BJ (cell line): ENCODE measurements at regions not wholly inside any gene's neighbourhood (a gene's known extent, or its start where the extent isn't known, plus 50 kb on each side); places are given as distances from the start of the nearest gene placed in this dataset.

ENCODE experiments used
- CTCF ChIA-PET: fragments of 350-600 bp; formaldehyde crosslinking; extraction: SDS; loops from one replicate; lab custom pipeline; 2021; ENCODE audit warnings: antibody characterized with exemption, inconsistent platforms; lab: Yijun Ruan, JAX
- POLR2A ChIA-PET: fragments of 300-600 bp; sonication (Branson Sonifier 250); formaldehyde crosslinking; extraction: SDS; loops from one replicate; lab custom pipeline; 2021; ENCODE audit warnings: antibody characterized with exemption; lab: Charles Lee
- DNase-seq: peaks from one replicate; pipeline ENCODE4 v3.0.0-alpha.2; 2011; ENCODE audit warnings: low read depth
- H3K27me3 ChIP-seq: 2 replicates; pipeline ENCODE4 v1.6.0; 2011; ENCODE audit warnings: low read length; ENCODE audit not compliant: control insufficient read depth, insufficient read depth
- H3K36me3 ChIP-seq: 2 replicates; pipeline ENCODE4 v1.5.1; 2011; ENCODE audit warnings: low read length; ENCODE audit not compliant: control insufficient read depth, insufficient read depth
- H3K4me3 ChIP-seq: 2 replicates; pipeline ENCODE4 v1.5.1; 2011; ENCODE audit warnings: low read depth, mild to moderate bottlenecking, control low read depth, low read length
- TF ChIP-seq, protein P1 (sequence below): IDR thresholded peaks from 2 replicates; pipeline ENCODE4 v1.5.1; 2011; ENCODE audit warnings: low read depth, mild to moderate bottlenecking, control low read depth, inconsistent platforms, low read length, moderate library complexity; ENCODE audit not compliant: insufficient read depth

DNA sequence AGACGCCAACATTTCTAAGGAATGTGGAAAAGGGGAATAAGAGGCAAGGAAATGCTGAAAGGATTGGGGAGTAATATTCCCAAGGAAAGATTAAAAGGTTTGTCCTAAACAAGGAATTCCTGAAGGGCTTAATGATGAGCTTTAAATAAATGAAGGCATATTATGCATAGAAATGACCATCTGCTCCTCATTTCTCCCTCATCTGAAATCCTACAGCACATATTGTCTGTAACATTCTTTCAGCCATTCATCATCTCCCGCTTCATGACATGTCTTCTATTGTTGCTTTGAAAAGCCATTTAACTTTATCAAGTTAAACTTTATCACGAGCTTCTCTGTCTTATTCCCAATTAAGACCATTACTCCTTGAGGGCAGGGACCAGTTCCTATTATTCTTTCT lies 608.7 kb upstream of the PLXNA2 start:
- POLR2A ChIA-PET, result no interaction called here
- H3K36me3 ChIP-seq, result no peaks in the 10 kb centered on the region
- CTCF ChIA-PET, result no interaction called here
- no peak for DNase-seq
- TF ChIP-seq, protein P1, sequence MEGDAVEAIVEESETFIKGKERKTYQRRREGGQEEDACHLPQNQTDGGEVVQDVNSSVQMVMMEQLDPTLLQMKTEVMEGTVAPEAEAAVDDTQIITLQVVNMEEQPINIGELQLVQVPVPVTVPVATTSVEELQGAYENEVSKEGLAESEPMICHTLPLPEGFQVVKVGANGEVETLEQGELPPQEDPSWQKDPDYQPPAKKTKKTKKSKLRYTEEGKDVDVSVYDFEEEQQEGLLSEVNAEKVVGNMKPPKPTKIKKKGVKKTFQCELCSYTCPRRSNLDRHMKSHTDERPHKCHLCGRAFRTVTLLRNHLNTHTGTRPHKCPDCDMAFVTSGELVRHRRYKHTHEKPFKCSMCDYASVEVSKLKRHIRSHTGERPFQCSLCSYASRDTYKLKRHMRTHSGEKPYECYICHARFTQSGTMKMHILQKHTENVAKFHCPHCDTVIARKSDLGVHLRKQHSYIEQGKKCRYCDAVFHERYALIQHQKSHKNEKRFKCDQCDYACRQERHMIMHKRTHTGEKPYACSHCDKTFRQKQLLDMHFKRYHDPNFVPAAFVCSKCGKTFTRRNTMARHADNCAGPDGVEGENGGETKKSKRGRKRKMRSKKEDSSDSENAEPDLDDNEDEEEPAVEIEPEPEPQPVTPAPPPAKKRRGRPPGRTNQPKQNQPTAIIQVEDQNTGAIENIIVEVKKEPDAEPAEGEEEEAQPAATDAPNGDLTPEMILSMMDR, result no peak
- H3K27me3 ChIP-seq, result 0 out of 2 replicates have a peak, but pooled peaks cover 1% of the 10 kb centered on the region
- H3K4me3 ChIP-seq, result no peak overlapping the region

DNA sequence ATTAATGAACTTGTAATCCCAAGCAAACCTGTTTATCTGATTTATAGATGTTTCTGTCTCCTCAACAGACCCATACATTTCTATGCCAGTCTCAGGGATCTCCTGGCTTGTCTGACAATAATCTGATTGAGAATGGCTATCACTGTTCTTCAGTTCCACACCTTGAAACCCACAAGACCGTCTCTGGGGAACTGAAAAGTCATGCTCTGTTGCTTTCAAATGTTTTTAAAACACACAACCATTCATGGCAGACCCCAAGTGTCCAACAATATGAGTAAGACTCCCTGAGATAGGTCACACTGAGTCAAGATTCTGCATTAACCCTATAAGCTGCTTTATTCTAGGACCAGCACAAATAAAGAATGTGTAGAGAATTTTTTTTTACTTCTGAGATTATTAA lies 611.2 kb upstream of the PLXNA2 start:
- H3K36me3 ChIP-seq, result no peaks in the 10 kb centered on the region
- ChIA-PET CTCF (no interaction called here), POLR2A (no interaction called here)
- no peak overlapping the region for H3K4me3 ChIP-seq
- TF ChIP-seq, protein P1, result no peak
- no peak for DNase-seq
- H3K27me3 ChIP-seq, result no peaks in the 10 kb centered on the region

DNA sequence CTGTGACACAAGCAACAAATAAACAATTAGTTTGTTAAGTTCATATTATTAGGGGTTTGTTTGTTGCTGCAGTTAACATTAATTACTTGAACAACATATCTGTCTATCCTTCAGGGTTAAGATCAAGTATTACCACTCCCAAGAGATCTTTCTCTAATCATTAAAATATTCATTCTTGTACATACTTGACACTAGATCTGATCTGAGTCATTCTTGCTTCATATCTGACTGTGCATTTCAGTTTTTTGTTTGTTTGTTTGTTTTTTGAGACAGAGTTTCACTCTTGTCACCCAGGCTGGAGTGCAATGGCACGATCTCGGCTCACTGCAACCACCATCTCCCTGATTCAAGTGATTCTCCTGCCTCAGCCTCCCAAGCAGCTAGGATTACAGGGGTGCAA lies 613.3 kb upstream of the PLXNA2 start:
- POLR2A ChIA-PET, result interaction anchor here (0.6 kb wide), 1 partner anchor 828 kb away, joined by 3 read pairs; no protein-coding TSS in a partner anchor
- no peaks in the 10 kb centered on the region for H3K27me3 ChIP-seq
- no peak overlapping the region for H3K4me3 ChIP-seq
- TF ChIP-seq, protein P1, result no peak
- H3K36me3 ChIP-seq, result no peaks in the 10 kb centered on the region
- no peak for DNase-seq
- CTCF ChIA-PET, result no interaction called here

DNA sequence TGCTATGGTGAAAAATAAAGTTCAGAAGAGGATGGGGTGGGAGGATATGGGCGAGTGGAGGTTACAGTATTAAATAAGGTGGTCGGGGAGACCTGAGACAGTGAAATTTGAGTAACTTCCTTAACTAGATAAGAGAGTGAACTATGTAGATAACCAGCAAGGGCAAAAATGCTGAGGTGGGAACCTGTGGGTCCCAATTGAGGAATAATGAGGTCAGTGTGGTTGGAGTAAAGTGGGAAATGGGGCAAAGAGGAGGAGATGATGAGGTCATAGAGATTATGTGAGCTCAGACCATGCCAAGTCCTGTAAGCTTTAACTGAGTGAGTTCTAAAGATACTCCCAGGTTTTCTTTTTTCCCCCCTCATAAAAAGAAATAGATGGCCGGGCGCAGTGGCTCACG lies 614.6 kb upstream of the PLXNA2 start:
- Histone ChIP-seq H3K27me3 (no peaks in the 10 kb centered on the region), H3K4me3 (no peak overlapping the region), H3K36me3 (no peaks in the 10 kb centered on the region)
- ChIA-PET POLR2A (no interaction called here), CTCF (no interaction called here)
- no peak for DNase-seq
- TF ChIP-seq, protein P1, result no peak

DNA sequence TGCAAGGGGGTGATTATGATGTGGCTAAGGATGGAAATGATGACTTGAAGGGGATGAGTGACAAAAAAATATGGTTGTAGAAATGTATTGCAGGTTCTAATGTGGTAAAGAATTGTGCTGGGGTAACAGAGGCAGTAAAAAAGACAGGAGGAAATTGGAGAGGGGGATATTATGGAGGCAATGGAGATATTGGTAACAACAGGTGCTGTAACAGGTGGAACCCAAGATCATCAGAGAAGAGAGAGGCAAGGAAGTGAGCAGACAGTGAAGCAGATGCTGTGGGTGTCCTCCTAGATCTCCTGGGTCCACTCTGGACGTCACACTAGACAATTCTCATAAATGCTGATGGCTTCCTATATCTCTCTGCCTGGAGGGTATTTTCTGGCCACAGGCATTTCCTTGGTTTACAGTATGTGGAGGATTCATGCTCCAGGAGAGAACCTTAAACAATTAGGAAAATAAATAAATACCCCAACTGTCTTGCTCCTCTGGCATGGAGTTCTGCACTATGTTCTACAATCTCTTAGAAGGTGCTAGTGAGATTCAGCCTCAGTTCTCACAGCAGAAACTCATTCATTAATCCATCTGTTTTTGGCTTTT lies 620.3 kb upstream of the PLXNA2 start:
- TF ChIP-seq, protein P1, result no peak
- no peaks in the 10 kb centered on the region for H3K36me3 ChIP-seq
- CTCF ChIA-PET, result no interaction called here
- DNase-seq, result peak; percentile 7
- POLR2A ChIA-PET, result no interaction called here
- H3K4me3 ChIP-seq, result no peak overlapping the region
- no peaks in the 10 kb centered on the region for H3K27me3 ChIP-seq
